ENCODE measurements at regions not wholly inside any gene's neighbourhood (a gene's known extent, or its start where the extent isn't known, plus 50 kb on each side); places are given as distances from the start of the nearest gene placed in this dataset.

- Histone ChIP-seq H3K79me2 (ENCODE audit: low read depth) (no peaks in the 10 kb centered on the region), H3K27ac (no peak overlapping the region), H2AFZ (no peak overlapping the region), H3K4me3 (no peak overlapping the region), H3K9me3 (ENCODE audit: insufficient read depth, low read depth) (no peaks in the 10 kb centered on the region), H3K36me3 (ENCODE audit: low read depth) (no peaks in the 10 kb centered on the region), H3K4me1 (replicated peaks; ENCODE audit: insufficient read depth) (no peaks in the 10 kb centered on the region), H3F3A (ENCODE audit: insufficient read depth, low read depth) (no peaks in the 10 kb centered on the region), H4K20me1 (ENCODE audit: insufficient read depth) (no peaks in the 10 kb centered on the region), H3K27me3 (ENCODE audit: insufficient read depth, low read depth) (no peaks in the 10 kb centered on the region), H3K9me2 (ENCODE audit: insufficient read depth) (no peaks in the 10 kb centered on the region), H3K4me2 (no peak overlapping the region)
- ChIA-PET CTCF (no interaction called here), POLR2A (ENCODE audit: unreplicated experiment) (no interaction called here)
- TF ChIP-seq CTCF (conservative IDR thresholded peaks at IDR 0.05) = no peak
- no peak for TF ChIP-seq EZH2 (IDR thresholded peaks at IDR 0.05; ENCODE audit: low read depth)
- DNase-seq = no peak
- BruUV-seq (replicated peaks) = no TSS peak
- intact Hi-C loops (cut with micrococcal nuclease; ENCODE audit: unreplicated experiment) = no loop called here
These were observed 182.5 kb upstream of the RGS6 start for GRCh38 chr14:71749613-71750238.

- no peak for DNase-seq
- TF ChIP-seq EZH2 (IDR thresholded peaks at IDR 0.05; ENCODE audit: low read depth) (no peak), CTCF (conservative IDR thresholded peaks at IDR 0.05) (no peak)
- no TSS peak for BruUV-seq (replicated peaks)
- H3K9me2 ChIP-seq (ENCODE audit: insufficient read depth) = no peaks in the 10 kb centered on the region
- CTCF ChIA-PET = no interaction called here
- no peak overlapping the region for H3K4me3 ChIP-seq
- H3F3A ChIP-seq (ENCODE audit: insufficient read depth, low read depth) = no peaks in the 10 kb centered on the region
- POLR2A ChIA-PET (ENCODE audit: unreplicated experiment) = no interaction called here
- intact Hi-C loops (cut with micrococcal nuclease; ENCODE audit: unreplicated experiment) = no loop called here
- H3K27ac ChIP-seq = no peak overlapping the region
- H3K9me3 ChIP-seq (ENCODE audit: insufficient read depth, low read depth) = no peaks in the 10 kb centered on the region
- H3K4me1 ChIP-seq (replicated peaks; ENCODE audit: insufficient read depth) = no peaks in the 10 kb centered on the region
- no peaks in the 10 kb centered on the region for H3K36me3 ChIP-seq (ENCODE audit: low read depth)
- no peak overlapping the region for H3K4me2 ChIP-seq
- H3K27me3 ChIP-seq (ENCODE audit: insufficient read depth, low read depth) = no peaks in the 10 kb centered on the region
- no peak overlapping the region for H2AFZ ChIP-seq
- H3K79me2 ChIP-seq (ENCODE audit: low read depth) = no peaks in the 10 kb centered on the region
- H4K20me1 ChIP-seq (ENCODE audit: insufficient read depth) = no peaks in the 10 kb centered on the region
These were observed 181.0 kb upstream of the RGS6 start for GRCh38 chr14:71751264-71751663.

- no peaks in the 10 kb centered on the region for H3K79me2 ChIP-seq (ENCODE audit: low read depth)
- H4K20me1 ChIP-seq (ENCODE audit: insufficient read depth) = no peaks in the 10 kb centered on the region
- no peaks in the 10 kb centered on the region for H3K27me3 ChIP-seq (ENCODE audit: insufficient read depth, low read depth)
- DNase-seq = no peak
- no peaks in the 10 kb centered on the region for H3K9me2 ChIP-seq (ENCODE audit: insufficient read depth)
- no peaks in the 10 kb centered on the region for H3F3A ChIP-seq (ENCODE audit: insufficient read depth, low read depth)
- H3K36me3 ChIP-seq (ENCODE audit: low read depth) = no peaks in the 10 kb centered on the region
- 0 out of 2 replicates have a peak, but pooled peaks cover 5% of the 10 kb centered on the region for H3K4me1 ChIP-seq (replicated peaks; ENCODE audit: insufficient read depth)
- no peaks in the 10 kb centered on the region for H3K9me3 ChIP-seq (ENCODE audit: insufficient read depth, low read depth)
- ChIA-PET POLR2A (ENCODE audit: unreplicated experiment) (no interaction called here), CTCF (interaction anchor here (1.3 to 1.7 kb wide), 2 partner anchors 610 to 648 kb away, joined by 6 to 9 read pairs; no protein-coding TSS in a partner anchor)
- no peak overlapping the region for H3K27ac ChIP-seq
- no peak for TF ChIP-seq EZH2 (IDR thresholded peaks at IDR 0.05; ENCODE audit: low read depth)
- no TSS peak for BruUV-seq (replicated peaks)
- H3K4me2 ChIP-seq = peak overlapping the region; percentile 70; the same call in 1 of the 2 replicates
- intact Hi-C loops (cut with micrococcal nuclease; ENCODE audit: unreplicated experiment) = loop anchor here (2.0 kb wide), 1 partner anchor 431 kb away; the partner anchor contains the start of gene SIPA1L1
- peak overlapping the region; percentile 80; the same call in 1 of the 2 replicates for H2AFZ ChIP-seq
- no peak overlapping the region for H3K4me3 ChIP-seq
These were observed 180.0 kb upstream of the RGS6 start for GRCh38 chr14:71752111-71752738.

Data from PC-9 (cell line).